ENCODE measurements at regions not wholly inside any gene's neighbourhood (a gene's known extent, or its start where the extent isn't known, plus 50 kb on each side); places are given as distances from the start of the nearest gene placed in this dataset.
"Not testable (repeated sequence)": the region's sequence is repeated elsewhere in the genome, so short reads cannot be mapped to it uniquely, and the experiment has no call there.

- TF ChIP-seq, protein P1, sequence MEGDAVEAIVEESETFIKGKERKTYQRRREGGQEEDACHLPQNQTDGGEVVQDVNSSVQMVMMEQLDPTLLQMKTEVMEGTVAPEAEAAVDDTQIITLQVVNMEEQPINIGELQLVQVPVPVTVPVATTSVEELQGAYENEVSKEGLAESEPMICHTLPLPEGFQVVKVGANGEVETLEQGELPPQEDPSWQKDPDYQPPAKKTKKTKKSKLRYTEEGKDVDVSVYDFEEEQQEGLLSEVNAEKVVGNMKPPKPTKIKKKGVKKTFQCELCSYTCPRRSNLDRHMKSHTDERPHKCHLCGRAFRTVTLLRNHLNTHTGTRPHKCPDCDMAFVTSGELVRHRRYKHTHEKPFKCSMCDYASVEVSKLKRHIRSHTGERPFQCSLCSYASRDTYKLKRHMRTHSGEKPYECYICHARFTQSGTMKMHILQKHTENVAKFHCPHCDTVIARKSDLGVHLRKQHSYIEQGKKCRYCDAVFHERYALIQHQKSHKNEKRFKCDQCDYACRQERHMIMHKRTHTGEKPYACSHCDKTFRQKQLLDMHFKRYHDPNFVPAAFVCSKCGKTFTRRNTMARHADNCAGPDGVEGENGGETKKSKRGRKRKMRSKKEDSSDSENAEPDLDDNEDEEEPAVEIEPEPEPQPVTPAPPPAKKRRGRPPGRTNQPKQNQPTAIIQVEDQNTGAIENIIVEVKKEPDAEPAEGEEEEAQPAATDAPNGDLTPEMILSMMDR (IDR thresholded peaks at IDR 0.05; ENCODE audit: low read depth, low read length) = no peak
- no peak for DNase-seq (ENCODE audit: extremely low read depth, low read depth)
Observed at GRCh38 chr16:10252155-10252554, 69.9 kb upstream of the GRIN2A start.

- DNase-seq (ENCODE audit: extremely low read depth, low read depth) = no peak
- TF ChIP-seq, protein P1 (IDR thresholded peaks at IDR 0.05; ENCODE audit: low read depth, low read length) = no peak
Observed at GRCh38 chr16:10253409-10253808, 71.2 kb upstream of the GRIN2A start.

GRCh38 chr16:10255728-10256127, 73.5 kb upstream of the GRIN2A start:
- no peak for DNase-seq (ENCODE audit: extremely low read depth, low read depth)
- TF ChIP-seq, protein P1 (IDR thresholded peaks at IDR 0.05; ENCODE audit: low read depth, low read length) = no peak

GRCh38 chr16:10256784-10257641, 74.8 kb upstream of the GRIN2A start:
- TF ChIP-seq, protein P1 (IDR thresholded peaks at IDR 0.05; ENCODE audit: low read depth, low read length) = peak; percentile 49
- no peak for DNase-seq (ENCODE audit: extremely low read depth, low read depth)

DNA sequence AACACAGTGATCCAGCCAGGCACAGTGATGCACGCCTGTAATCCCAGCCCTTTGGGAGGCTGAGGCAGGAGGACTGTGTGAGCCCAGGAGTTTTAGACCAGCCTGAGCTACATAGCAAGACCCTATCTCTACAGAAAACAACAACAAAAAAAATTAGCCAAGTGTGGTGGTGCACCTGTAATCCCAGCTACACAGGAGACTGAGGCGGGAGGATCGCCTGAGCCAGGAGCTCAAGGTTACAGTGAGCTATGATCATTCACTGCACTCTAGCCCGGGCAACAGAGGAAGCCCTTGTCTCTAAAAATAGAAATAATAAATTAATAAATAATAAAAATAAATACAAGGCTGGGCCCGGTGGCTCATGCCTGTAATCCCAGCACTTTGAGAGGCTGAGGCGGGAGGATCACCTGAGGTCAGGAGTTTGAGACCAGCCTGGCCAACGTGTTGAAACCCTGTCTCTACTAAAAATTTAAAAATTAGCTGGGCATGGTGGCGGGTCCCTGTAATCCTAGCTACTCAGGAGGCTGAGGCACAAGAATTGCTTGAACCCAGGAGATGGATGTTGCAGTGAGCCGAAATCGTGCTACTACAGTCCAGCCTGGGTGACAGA, 75.5 kb upstream of the GRIN2A start:
- not testable (repeated sequence) for DNase-seq (ENCODE audit: extremely low read depth, low read depth)

DNA sequence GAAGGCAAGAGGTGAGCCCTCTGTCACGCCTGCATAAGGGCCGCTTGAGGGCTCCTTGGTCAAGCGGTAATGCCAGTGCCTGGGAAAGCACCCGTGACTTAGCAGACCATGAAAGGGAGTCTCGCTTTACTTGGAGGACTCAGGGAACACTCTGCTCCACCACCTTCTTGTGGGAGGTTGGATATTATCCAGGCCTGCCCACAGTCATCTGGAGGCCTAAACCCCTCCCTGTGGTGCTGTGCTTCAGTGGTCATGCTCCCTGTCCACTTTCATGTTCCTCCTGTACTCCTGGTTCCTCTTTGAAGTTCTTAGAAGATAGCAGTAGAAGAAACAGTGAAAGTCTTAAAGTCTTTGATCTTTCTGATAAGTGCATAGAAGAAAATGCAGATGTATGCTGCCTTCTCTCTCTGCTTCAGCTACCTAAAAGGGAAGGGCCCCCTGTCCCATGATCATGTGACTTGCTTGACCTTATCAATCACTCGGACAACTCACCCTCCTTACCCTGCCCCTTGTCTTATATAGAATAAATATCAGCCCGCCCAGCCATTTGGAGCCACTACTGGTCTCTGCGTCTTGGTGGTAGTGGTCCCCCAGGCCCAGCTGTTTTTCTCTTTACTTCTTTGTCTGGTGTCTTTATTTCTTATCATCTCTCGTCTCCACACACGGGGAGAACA, 76.8 kb upstream of the GRIN2A start:
- DNase-seq (ENCODE audit: extremely low read depth, low read depth) = not testable (repeated sequence)

GRCh38 chr16:10261077-10261476, 78.8 kb upstream of the GRIN2A start:
- TF ChIP-seq, protein P1 (IDR thresholded peaks at IDR 0.05; ENCODE audit: low read depth, low read length) = no peak
- no peak for DNase-seq (ENCODE audit: extremely low read depth, low read depth)

DNA sequence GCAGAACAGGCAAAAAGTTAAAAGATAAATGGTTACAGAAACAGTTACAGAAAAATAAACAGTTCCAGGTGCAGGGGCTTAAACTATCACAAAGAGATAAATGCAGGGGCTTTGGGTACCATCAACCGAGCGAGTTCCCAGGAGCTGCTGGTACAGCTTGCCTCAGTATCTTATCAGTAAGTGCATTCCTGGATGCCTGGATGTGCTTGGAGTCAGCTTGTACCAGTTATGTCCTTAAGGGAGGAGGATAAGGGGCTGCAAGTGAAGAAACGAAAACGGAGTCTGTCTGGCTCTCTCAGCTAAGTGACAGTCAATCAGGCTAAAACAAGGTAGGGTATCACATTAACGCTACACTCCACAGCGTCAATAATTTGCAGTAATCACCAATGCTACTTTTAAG, 79.3 kb upstream of the GRIN2A start:
- not testable (repeated sequence) for DNase-seq (ENCODE audit: extremely low read depth, low read depth)
